T-helper 22 cell (primary cell): ENCODE measurements at regions not wholly inside any gene's neighbourhood (a gene's known extent, or its start where the extent isn't known, plus 50 kb on each side); places are given as distances from the start of the nearest gene placed in this dataset.

Source experiments
- DNase-seq: peaks from one replicate; pipeline ENCODE4 v3.0.0-alpha.2; 2020; ENCODE audit warnings: low read depth

GRCh38 chr2:240320204-240320993, 115.1 kb upstream of the GPC1 start:
- no peak for DNase-seq

- DNase-seq: no peak
Measured at GRCh38 chr2:240322231-240322955, 113.1 kb upstream of the GPC1 start.

DNA sequence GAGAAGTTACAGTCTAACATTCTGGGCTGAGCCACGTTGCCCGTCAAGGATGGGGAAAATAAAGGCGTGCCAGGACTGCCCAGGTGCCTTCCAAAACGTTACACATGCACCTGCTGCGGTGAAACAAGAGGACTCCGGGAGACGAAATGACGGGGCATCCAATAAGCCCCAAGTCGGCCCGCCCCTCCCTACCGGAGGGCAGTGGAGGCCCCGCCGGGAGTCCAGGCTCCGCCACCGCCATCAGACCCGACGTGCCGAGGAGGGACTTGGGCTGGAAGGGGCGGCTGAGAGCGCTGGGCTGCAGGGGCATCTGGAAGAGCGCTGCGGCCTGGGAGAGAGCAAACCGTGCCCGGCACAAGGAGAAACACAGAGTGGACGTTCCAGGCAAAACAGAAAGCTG, 112.5 kb upstream of the GPC1 start:
- DNase-seq: no peak

- no peak for DNase-seq
Measured at GRCh38 chr2:240323601-240324291, 111.7 kb upstream of the GPC1 start.

GRCh38 chr2:240324312-240325015, 111.0 kb upstream of the GPC1 start:
- DNase-seq: no peak

DNA sequence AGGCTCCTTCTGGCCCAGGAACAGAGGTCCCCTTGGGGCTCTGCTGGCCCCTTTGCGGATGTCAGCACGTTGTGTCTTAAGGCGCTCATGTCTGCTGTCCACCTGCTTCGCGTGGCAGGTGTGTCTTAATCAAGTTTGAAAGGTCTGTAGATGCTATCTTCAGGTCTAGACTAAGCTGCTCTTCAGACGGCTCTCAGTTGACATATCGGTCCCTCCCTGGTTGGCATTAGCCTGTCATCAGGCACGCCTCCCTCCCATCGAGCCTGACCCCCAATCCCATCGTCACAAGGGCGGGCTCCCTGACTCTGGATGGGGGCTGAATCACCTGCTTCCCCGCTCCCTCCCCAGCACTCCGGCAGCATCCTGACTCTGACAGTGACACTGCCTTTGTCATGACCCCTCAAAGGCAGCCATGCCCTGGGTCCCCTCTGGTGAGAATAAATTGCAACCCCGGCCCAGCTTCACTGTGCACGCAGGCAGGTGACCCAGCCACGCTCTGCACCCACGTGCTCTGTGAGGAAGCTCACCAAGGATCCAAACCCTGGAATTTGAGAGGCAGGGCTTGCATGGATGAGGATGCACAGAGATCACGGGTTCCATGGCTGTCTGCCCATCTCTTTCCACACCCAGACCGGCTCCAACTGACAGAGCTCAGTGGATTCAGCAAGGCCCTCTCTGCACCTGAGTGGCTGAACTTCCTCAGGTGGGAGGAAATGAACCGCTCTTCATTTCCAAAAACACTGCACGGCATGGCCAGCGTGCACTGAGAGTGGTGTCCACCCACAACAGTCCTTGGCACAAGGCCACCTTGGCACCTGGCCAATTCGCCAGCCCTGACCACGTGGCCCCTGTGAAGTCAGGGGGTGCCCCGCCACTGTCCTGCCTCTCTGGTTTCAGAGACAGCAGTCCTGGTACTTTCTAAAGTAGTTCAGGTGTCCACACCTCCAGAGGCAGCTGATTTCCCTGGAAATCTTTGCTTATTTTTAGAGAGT, 110.2 kb upstream of the GPC1 start:
- no peak for DNase-seq

GRCh38 chr2:240326246-240326645, 109.2 kb upstream of the GPC1 start:
- no peak for DNase-seq

GRCh38 chr2:240326886-240327285, 108.6 kb upstream of the GPC1 start:
- DNase-seq: no peak

DNA sequence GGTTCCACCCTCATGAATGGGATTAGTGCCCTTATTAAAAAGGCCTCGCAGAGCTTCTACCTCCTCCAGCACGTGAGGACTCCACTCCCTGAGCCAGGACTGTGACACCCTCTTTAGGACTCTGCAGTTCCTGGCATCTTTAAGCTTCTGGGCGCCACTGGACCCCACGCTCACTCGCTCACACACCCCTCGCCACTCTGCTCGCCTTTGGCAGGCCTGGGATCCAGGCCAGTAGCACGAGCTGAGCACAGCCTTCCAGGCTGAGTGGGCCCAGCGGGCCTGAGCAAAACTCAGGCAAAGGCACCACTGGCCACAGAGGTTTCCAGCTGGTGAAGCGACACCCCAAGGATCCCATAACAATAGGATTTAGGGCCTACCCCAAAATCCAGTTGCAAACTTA, 107.9 kb upstream of the GPC1 start:
- DNase-seq: no peak

DNA sequence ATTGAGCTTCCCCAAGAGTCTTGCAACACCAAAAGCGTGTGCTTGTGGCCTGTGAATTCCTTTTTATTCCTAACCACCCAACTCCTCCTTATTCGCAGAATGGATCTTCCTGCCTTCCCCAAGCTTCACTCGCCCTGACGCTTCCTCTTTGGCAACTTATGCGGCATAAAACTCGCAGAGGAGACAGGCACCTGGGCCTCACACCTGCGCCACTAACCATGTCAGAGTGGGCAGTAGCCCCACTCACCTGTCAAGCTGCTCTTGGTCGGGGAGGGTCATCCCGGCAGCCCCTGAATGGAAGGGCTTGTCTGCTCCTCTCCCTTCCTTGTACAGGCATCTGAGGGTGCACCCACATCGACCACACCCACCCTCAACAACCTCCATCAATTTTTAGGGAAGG, 106.9 kb upstream of the GPC1 start:
- no peak for DNase-seq

DNA sequence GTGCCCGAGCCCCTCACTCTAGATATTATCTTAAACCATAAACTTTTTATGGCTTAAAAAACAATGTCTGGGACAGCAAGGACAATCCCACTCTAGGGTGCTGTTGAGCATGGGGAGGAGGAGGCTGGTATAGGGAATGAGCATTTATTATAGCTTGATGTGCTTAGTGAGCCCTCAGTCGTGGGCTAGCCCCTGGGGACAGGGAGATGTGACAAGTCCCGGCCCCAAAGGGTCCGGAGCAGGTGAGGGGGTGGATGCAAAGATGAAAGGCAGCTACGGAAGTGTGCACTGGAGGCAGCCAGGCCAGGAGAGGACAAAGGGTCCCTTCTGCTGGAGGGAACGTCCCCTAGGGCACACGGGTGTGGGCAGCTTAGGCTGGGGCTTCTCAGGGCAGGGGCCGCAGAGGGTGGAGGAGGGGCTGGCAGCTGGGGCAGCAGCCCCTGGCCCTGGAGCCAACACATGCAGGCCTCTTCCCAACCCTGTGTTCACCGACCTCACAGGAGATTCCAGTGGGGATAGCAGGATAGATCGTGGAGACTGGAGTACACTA, 106.3 kb upstream of the GPC1 start:
- DNase-seq: no peak

DNA sequence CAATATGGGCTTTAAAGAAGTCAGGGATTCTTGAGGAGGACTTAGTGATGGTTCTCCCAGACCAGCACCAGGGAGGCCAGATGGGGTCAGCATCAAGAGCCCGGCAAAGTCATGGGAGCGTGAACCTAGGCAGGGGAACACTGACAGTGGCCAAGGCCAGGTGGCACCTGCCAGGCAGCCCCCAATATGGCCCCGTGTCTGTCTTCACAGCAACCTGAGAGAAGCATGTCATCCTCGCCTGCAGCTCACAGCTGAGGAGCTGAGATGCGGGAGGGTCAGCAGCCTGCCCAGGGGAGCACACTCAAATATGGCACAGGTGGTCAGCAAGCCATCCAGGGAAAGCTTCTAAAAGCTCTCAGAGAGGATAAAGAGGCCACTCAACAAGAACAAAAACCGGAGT, 105.7 kb upstream of the GPC1 start:
- no peak for DNase-seq

DNA sequence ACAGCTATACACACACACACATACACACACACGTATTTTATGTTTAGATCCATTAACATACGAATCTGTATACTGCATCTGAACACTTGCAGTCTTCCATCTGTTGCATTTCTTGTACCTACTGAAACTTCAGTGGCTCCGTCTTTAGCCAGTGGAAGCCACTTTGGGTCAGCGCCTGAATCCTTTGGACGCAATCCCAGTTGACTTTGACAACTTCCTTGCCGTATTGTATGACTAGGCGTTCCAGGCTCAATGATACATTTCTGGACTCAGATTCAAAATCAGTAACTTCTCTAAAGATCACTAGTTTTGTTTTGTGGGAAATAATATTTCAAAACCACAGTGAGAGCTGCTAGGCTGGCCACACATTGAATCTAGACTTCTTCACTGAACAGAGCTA, 101.5 kb upstream of the GPC1 start:
- DNase-seq: no peak

DNA sequence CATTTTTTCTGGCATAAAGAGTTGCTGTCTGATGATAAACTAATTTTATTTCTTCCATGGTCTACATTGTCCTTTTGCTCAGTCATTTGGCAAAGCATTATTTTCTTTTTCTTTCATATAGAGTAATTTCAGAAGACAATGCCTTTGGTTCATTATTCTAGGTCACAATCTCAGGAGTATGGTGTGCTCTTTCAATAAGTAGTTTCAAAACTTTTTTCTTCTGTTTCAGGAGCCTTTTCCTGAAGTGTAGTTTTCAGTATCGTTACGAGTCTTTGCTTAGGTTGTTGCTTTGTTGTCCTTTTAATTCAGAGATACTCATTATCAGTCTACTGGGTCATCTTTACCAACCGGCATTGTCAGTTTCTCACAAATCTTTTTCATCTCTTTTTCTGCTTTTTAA, 100.4 kb upstream of the GPC1 start:
- no peak for DNase-seq

- DNase-seq: no peak
Measured at GRCh38 chr2:240336820-240337427, 98.5 kb upstream of the GPC1 start.

DNA sequence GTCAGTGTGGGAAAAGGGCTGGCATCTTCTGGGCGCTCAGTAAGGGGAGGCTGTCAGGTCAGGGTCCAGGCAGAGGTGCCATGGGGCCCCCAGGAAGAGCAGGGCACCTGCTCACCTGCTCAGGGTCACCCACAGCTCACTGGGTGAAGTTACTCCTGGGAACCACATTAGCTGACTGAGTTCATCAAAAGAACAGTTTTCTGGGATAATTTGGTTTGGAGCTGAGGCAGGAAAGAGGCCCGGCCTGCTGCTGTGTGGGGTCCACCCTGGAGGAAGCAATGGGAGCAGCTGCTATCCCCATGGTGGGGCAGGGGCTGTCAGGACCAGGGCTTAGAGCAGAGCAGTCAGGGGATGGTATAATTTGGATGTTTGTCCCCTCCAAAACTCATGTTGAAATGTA, 97.2 kb upstream of the GPC1 start:
- DNase-seq: no peak

DNA sequence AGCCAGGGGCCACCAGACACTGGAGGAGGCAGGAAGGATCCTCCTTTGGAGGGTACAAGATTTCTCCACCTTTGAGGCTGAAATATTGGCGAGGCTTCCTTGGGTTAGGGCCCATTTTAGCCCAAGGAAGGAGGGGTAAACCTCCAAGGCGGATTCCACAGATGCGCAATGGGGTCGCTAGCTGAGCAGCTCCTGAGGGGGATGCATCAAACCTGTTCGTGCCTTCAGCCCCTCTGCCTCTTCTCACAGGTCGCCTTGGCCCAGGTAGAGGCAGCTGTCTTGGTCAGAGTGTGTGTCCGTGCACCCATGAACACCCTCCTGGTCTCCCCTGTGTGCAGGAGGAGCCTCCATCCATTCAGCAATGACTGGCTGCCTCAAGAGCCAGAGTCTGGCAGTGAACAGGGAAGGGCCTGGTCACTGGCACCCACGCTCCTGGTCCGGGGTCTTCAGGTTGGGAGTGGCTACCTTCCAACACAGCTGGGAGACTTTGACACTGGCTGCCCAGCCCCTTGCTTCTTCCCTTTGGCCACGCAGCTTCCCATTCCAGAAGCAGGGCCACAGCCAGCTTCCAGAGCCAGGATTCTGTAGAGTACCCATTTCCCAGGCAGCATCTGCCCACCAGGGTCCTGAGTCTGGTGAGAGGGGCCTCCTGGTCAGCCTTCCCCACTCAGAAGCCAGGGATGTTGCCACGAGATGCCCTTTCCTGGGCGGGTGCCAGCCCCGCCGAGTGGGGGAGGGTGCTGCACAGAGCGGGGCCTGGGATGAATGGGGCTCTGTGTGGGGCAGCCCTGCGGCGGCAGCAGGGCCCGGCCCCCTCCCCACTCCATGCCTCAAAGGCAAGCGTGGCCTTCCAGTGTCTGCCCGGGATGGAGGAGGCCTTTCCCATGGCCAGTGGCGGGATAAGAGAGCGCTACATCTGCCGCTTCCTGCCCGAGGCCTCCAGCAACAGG, 95.8 kb upstream of the GPC1 start:
- DNase-seq: no peak

GRCh38 chr2:240340361-240340761, 95.1 kb upstream of the GPC1 start:
- no peak for DNase-seq

DNA sequence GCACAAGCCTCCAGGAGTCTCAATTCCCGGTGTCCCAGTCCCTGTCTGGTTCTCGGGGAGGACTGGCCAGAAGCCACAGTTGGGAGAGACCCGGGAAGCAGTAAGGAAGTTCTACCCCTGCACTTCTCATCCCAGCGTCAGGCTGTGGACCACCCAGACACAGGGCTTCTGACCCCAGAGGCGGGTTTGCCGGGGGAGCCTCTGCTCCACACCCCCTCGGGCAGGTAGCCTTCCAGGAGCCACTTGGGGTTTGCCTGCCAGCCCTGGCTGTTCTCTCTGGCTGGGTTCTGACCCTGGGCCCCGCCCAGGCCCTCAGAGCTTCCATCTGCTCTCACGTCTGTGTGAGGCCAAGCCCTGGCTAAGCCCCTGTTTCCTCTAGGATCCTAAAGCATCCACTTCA, 94.4 kb upstream of the GPC1 start:
- DNase-seq: no peak
